WTC11 (cell line): ENCODE measurements at regions not wholly inside any gene's neighbourhood (a gene's known extent, or its start where the extent isn't known, plus 50 kb on each side); places are given as distances from the start of the nearest gene placed in this dataset.

ENCODE experiments used
- ATAC-seq: fragments of 200-7000 bp; cut with Tn5 transposase; 2 replicates; pipeline ENCODE4 v1.10.0; 2021; ENCODE audit warnings: mild to moderate bottlenecking, moderate library complexity
- CTCF ChIA-PET: fragments of 300-600 bp; sonication (Branson Sonifier 250); formaldehyde crosslinking; loops from one replicate; lab custom pipeline; 2021; ENCODE audit warnings: antibody characterized with exemption; lab: Charles Lee
- POLR2A ChIA-PET: fragments of 350-600 bp; sonication (Branson Sonifier 250); formaldehyde crosslinking; loops from one replicate; lab custom pipeline; 2021; ENCODE audit warnings: antibody characterized with exemption; lab: Charles Lee
- DNase-seq: peaks from one replicate; pipeline ENCODE4 v3.0.0; 2021; ENCODE audit warnings: low spot score
- H3K27ac Mint-ChIP-seq: 2 replicates; pipeline ENCODE4 v1.8.0; 2021; ENCODE audit warnings: mixed read lengths
- H3K27me3 Mint-ChIP-seq: 2 replicates; pipeline ENCODE4 v1.8.0; 2021; ENCODE audit warnings: low read depth, mild to moderate bottlenecking, moderate library complexity, mixed read lengths
- H3K36me3 Mint-ChIP-seq: 2 replicates; pipeline ENCODE4 v1.8.0; 2021; ENCODE audit warnings: mixed read lengths
- H3K4me1 Mint-ChIP-seq: 2 replicates; pipeline ENCODE4 v1.8.0; 2022; ENCODE audit warnings: mixed read lengths
- H3K4me3 Mint-ChIP-seq: 2 replicates; pipeline ENCODE4 v1.8.0; 2021; ENCODE audit warnings: mild to moderate bottlenecking, moderate library complexity, mixed read lengths
- H3K9me3 Mint-ChIP-seq: 2 replicates; pipeline ENCODE4 v1.8.0; 2021; ENCODE audit warnings: mixed read lengths
- ETV6 ChIP-seq: sonication (generic); formaldehyde crosslinking; IDR thresholded peaks from 2 replicates; pipeline ENCODE4 v1.8.1; 2022; ENCODE audit warnings: mild to moderate bottlenecking, missing genetic modification reagents
- FOXK1 ChIP-seq: sonication (generic); formaldehyde crosslinking; IDR thresholded peaks from 2 replicates; pipeline ENCODE4 v1.8.0; 2022; ENCODE audit warnings: mild to moderate bottlenecking, moderate library complexity, missing genetic modification reagents
- GABPB1 ChIP-seq: sonication (generic); formaldehyde crosslinking; IDR thresholded peaks from 2 replicates; pipeline ENCODE4 v1.8.1; 2023; ENCODE audit warnings: mild to moderate bottlenecking, missing genetic modification reagents
- GRHL2 ChIP-seq: fragments of 250-450 bp; sonication (Bioruptor Pico); IDR thresholded peaks from 2 replicates; pipeline ENCODE4 v1.8.0; 2022; ENCODE audit warnings: mild to moderate bottlenecking, moderate library complexity; ENCODE audit not compliant: insufficient replicate concordance, severe bottlenecking
- IRF2 ChIP-seq: sonication (generic); formaldehyde crosslinking; IDR thresholded peaks from 2 replicates; pipeline ENCODE4 v1.8.0; 2022; ENCODE audit warnings: low read depth, missing genetic modification reagents, borderline replicate concordance
- KAT7 ChIP-seq: sonication (generic); formaldehyde crosslinking; IDR thresholded peaks from 2 replicates; pipeline ENCODE4 v1.8.1; 2023; ENCODE audit warnings: missing genetic modification reagents, mild to moderate bottlenecking, borderline replicate concordance
- NR1H2 ChIP-seq: sonication (generic); formaldehyde crosslinking; IDR thresholded peaks from 2 replicates; pipeline ENCODE4 v1.9.0; 2021; ENCODE audit warnings: mild to moderate bottlenecking, moderate library complexity, missing genetic modification reagents
- RELA ChIP-seq: sonication (generic); formaldehyde crosslinking; IDR thresholded peaks from 2 replicates; pipeline ENCODE4 v1.8.1; 2022; ENCODE audit warnings: missing genetic modification reagents, mild to moderate bottlenecking, borderline replicate concordance
- RORB ChIP-seq: fragments of 250-450 bp; sonication (Bioruptor Pico); IDR thresholded peaks from 2 replicates; pipeline ENCODE4 v1.9.0; 2021; ENCODE audit warnings: mild to moderate bottlenecking
- TCF7 ChIP-seq: sonication (generic); formaldehyde crosslinking; IDR thresholded peaks from 2 replicates; pipeline ENCODE4 v1.8.0; 2022; ENCODE audit warnings: mild to moderate bottlenecking, low read depth, missing genetic modification reagents, moderate library complexity
- ZBTB21 ChIP-seq: sonication (generic); formaldehyde crosslinking; IDR thresholded peaks from 2 replicates; pipeline ENCODE4 v1.8.1; 2023; ENCODE audit warnings: mild to moderate bottlenecking, missing genetic modification reagents, borderline replicate concordance
- ZNF138 ChIP-seq: sonication (generic); formaldehyde crosslinking; conservative IDR thresholded peaks from 2 replicates; pipeline ENCODE4 v1.8.1; 2022; ENCODE audit warnings: mild to moderate bottlenecking, moderate library complexity, missing genetic modification reagents
- ZNF263 ChIP-seq: sonication (generic); formaldehyde crosslinking; IDR thresholded peaks from 2 replicates; pipeline ENCODE4 v1.8.1; 2022; ENCODE audit warnings: low read depth, mild to moderate bottlenecking, moderate library complexity, missing genetic modification reagents
- ZNF396 ChIP-seq: fragments of 250-450 bp; sonication (Bioruptor Pico); IDR thresholded peaks from 2 replicates; pipeline ENCODE4 v1.8.0; 2021; ENCODE audit warnings: mild to moderate bottlenecking, moderate library complexity, borderline replicate concordance
- ZNF423 ChIP-seq: fragments of 250-450 bp; sonication (Bioruptor Pico); IDR thresholded peaks from 2 replicates; pipeline ENCODE4 v2.1.2; 2022; ENCODE audit warnings: mild to moderate bottlenecking, moderate library complexity
- TF ChIP-seq, protein P1 (sequence below): fragments of 250-450 bp; sonication (Bioruptor Pico); IDR thresholded peaks from 2 replicates; pipeline ENCODE4 v1.9.0; 2021; ENCODE audit warnings: mild to moderate bottlenecking
- TF ChIP-seq, protein P2 (sequence below): sonication (generic); formaldehyde crosslinking; IDR thresholded peaks from 2 replicates; pipeline ENCODE4 v1.8.0; 2023; ENCODE audit warnings: missing genetic modification reagents
- TF ChIP-seq, protein P3 (sequence below): sonication (generic); formaldehyde crosslinking; conservative IDR thresholded peaks from 2 replicates; pipeline ENCODE4 v1.8.1; 2023; ENCODE audit warnings: mild to moderate bottlenecking, low read depth, missing genetic modification reagents, moderate library complexity
- TF ChIP-seq, protein P4 (sequence below): sonication (generic); formaldehyde crosslinking; IDR thresholded peaks from 2 replicates; pipeline ENCODE4 v1.8.1; 2022; ENCODE audit warnings: mild to moderate bottlenecking, missing genetic modification reagents, moderate library complexity, borderline replicate concordance
- TF ChIP-seq, protein P5 (sequence below): fragments of 250-450 bp; sonication (Bioruptor Pico); IDR thresholded peaks from 2 replicates; pipeline ENCODE4 v2.1.2; 2022; ENCODE audit warnings: mild to moderate bottlenecking, moderate library complexity
- TF ChIP-seq, protein P6 (sequence below): sonication (generic); formaldehyde crosslinking; IDR thresholded peaks from 2 replicates; pipeline ENCODE4 v1.8.0; 2022; ENCODE audit warnings: mild to moderate bottlenecking, missing genetic modification reagents

DNA sequence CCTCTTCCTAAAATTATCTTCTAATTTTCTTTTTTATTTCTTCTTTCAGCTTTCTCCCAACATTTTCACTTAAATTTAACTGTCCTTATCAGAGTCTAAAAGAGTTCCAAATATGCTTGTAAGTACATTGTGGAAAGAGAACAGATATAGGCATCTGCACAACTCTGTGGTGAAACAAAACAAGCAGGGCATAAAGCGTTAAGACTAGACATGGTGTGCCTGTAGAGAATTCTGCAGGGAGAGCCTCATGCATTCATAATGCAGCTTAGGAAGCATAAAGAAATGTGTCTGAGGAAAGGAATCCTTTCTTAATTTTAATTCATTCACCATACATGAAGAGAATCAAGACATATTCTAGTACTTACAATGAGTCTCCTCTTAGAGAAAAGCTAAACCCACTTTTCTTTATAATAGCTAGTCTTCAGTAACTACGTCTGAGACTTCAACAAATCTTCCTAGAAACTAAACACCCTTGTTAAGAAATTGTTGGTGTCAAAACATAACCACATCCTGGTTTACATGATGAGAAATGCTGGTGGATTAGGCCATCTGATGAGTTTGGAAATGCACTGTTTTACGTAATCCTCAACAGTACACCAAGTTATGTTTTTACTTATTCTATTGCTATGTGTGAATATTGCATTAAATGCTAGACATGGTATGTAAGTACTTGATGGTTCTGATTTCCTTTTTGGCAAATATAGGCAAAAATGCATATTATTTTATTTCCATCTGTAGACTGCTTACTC is 307.8 kb upstream of the GIMD1 start:
- ChIA-PET POLR2A (no interaction called here), CTCF (no interaction called here)
- ATAC-seq = no peak
- DNase-seq = no peak
- H3K27ac Mint-ChIP-seq = no peak overlapping the region
- H3K9me3 Mint-ChIP-seq = peaks cover 35% of the 10 kb centered on the region
- no peaks in the 10 kb centered on the region for H3K4me1 Mint-ChIP-seq
- H3K27me3 Mint-ChIP-seq = no peaks in the 10 kb centered on the region
- no peak overlapping the region for H3K4me3 Mint-ChIP-seq
- peaks cover 5% of the 10 kb centered on the region; the same call in 1 of the 2 replicates for H3K36me3 Mint-ChIP-seq
- TF ChIP-seq, protein P1, sequence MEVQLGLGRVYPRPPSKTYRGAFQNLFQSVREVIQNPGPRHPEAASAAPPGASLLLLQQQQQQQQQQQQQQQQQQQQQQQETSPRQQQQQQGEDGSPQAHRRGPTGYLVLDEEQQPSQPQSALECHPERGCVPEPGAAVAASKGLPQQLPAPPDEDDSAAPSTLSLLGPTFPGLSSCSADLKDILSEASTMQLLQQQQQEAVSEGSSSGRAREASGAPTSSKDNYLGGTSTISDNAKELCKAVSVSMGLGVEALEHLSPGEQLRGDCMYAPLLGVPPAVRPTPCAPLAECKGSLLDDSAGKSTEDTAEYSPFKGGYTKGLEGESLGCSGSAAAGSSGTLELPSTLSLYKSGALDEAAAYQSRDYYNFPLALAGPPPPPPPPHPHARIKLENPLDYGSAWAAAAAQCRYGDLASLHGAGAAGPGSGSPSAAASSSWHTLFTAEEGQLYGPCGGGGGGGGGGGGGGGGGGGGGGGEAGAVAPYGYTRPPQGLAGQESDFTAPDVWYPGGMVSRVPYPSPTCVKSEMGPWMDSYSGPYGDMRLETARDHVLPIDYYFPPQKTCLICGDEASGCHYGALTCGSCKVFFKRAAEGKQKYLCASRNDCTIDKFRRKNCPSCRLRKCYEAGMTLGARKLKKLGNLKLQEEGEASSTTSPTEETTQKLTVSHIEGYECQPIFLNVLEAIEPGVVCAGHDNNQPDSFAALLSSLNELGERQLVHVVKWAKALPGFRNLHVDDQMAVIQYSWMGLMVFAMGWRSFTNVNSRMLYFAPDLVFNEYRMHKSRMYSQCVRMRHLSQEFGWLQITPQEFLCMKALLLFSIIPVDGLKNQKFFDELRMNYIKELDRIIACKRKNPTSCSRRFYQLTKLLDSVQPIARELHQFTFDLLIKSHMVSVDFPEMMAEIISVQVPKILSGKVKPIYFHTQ = no peak
- no peak for TF ChIP-seq FOXK1 (CRISPR knock-in tag)
- TF ChIP-seq IRF2 (CRISPR knock-in tag) = no peak
- TF ChIP-seq GABPB1 (CRISPR knock-in tag) = no peak
- TF ChIP-seq, protein P2, sequence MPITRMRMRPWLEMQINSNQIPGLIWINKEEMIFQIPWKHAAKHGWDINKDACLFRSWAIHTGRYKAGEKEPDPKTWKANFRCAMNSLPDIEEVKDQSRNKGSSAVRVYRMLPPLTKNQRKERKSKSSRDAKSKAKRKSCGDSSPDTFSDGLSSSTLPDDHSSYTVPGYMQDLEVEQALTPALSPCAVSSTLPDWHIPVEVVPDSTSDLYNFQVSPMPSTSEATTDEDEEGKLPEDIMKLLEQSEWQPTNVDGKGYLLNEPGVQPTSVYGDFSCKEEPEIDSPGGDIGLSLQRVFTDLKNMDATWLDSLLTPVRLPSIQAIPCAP (CRISPR knock-in tag) = no peak
- TF ChIP-seq RORB (CRISPR knock-in tag) = no peak
- TF ChIP-seq, protein P3, sequence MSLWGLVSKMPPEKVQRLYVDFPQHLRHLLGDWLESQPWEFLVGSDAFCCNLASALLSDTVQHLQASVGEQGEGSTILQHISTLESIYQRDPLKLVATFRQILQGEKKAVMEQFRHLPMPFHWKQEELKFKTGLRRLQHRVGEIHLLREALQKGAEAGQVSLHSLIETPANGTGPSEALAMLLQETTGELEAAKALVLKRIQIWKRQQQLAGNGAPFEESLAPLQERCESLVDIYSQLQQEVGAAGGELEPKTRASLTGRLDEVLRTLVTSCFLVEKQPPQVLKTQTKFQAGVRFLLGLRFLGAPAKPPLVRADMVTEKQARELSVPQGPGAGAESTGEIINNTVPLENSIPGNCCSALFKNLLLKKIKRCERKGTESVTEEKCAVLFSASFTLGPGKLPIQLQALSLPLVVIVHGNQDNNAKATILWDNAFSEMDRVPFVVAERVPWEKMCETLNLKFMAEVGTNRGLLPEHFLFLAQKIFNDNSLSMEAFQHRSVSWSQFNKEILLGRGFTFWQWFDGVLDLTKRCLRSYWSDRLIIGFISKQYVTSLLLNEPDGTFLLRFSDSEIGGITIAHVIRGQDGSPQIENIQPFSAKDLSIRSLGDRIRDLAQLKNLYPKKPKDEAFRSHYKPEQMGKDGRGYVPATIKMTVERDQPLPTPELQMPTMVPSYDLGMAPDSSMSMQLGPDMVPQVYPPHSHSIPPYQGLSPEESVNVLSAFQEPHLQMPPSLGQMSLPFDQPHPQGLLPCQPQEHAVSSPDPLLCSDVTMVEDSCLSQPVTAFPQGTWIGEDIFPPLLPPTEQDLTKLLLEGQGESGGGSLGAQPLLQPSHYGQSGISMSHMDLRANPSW = no peak
- no peak for TF ChIP-seq ZNF423 (CRISPR knock-in tag)
- TF ChIP-seq ZBTB21 = no peak

DNA sequence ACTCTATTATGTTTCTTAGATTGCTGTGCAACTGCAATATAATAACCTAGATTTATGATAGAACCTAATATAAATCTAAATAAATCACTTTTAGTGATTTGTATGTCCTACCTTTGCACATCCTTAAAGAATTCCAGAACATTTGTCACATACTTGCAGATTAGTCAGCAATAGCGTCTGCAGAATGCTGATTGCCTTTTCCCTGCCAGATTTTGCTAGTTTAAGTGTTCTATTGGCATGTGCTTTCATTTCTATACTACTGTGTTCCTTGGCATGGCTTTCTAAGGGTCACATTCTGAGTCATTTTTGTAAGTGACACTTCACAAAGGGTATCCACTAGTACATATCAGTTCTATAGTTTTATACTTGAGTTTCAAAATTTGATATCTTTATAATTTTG is 303.1 kb upstream of the GIMD1 start:
- no peak for TF ChIP-seq ZNF423 (CRISPR knock-in tag)
- TF ChIP-seq, protein P4, sequence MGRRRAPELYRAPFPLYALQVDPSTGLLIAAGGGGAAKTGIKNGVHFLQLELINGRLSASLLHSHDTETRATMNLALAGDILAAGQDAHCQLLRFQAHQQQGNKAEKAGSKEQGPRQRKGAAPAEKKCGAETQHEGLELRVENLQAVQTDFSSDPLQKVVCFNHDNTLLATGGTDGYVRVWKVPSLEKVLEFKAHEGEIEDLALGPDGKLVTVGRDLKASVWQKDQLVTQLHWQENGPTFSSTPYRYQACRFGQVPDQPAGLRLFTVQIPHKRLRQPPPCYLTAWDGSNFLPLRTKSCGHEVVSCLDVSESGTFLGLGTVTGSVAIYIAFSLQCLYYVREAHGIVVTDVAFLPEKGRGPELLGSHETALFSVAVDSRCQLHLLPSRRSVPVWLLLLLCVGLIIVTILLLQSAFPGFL (CRISPR knock-in tag) = no peak
- TF ChIP-seq ZNF396 (CRISPR knock-in tag) = no peak
- TF ChIP-seq ZNF138 (CRISPR knock-in tag) = no peak
- TF ChIP-seq IRF2 (CRISPR knock-in tag) = no peak
- TF ChIP-seq RORB (CRISPR knock-in tag) = no peak
- TF ChIP-seq, protein P5, sequence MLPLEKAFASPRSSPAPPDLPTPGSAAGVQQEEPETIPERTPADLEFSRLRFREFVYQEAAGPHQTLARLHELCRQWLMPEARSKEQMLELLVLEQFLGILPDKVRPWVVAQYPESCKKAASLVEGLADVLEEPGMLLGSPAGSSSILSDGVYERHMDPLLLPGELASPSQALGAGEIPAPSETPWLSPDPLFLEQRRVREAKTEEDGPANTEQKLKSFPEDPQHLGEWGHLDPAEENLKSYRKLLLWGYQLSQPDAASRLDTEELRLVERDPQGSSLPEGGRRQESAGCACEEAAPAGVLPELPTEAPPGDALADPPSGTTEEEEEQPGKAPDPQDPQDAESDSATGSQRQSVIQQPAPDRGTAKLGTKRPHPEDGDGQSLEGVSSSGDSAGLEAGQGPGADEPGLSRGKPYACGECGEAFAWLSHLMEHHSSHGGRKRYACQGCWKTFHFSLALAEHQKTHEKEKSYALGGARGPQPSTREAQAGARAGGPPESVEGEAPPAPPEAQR (CRISPR knock-in tag) = no peak
- TF ChIP-seq NR1H2 = no peak
- no peak for TF ChIP-seq TCF7 (CRISPR knock-in tag)
- no peak for TF ChIP-seq ZNF263
- TF ChIP-seq, protein P6, sequence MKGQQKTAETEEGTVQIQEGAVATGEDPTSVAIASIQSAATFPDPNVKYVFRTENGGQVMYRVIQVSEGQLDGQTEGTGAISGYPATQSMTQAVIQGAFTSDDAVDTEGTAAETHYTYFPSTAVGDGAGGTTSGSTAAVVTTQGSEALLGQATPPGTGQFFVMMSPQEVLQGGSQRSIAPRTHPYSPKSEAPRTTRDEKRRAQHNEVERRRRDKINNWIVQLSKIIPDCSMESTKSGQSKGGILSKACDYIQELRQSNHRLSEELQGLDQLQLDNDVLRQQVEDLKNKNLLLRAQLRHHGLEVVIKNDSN (CRISPR knock-in tag) = no peak
- no peak for TF ChIP-seq ETV6 (CRISPR knock-in tag)
- no peak for TF ChIP-seq KAT7 (CRISPR knock-in tag)
- TF ChIP-seq GRHL2 (CRISPR knock-in tag) = no peak
- TF ChIP-seq RELA (CRISPR knock-in tag) = no peak
- TF ChIP-seq, all 79 proteins: peak for 0
- Mint-ChIP-seq H3K4me1 (peaks cover 4% of the 10 kb centered on the region; the same call in 1 of the 2 replicates), H3K27me3 (no peaks in the 10 kb centered on the region), H3K9me3 (peaks cover 25% of the 10 kb centered on the region), H3K27ac (no peak overlapping the region), H3K36me3 (peaks cover 5% of the 10 kb centered on the region; the same call in 1 of the 2 replicates), H3K4me3 (no peak overlapping the region)
- ChIA-PET CTCF (no interaction called here), POLR2A (no interaction called here)
- DNase-seq (no peak), ATAC-seq (no peak)
